HEK293 (cell line): ENCODE measurements at regions not wholly inside any gene's neighbourhood (a gene's known extent, or its start where the extent isn't known, plus 50 kb on each side); places are given as distances from the start of the nearest gene placed in this dataset.

ENCODE experiments used
- CTCF ChIA-PET: fragments of 350-600 bp; formaldehyde crosslinking; extraction: SDS; loops from one replicate; lab custom pipeline; 2021; ENCODE audit warnings: antibody characterized with exemption; lab: Yijun Ruan, JAX
- POLR2A ChIA-PET: fragments of 300-600 bp; formaldehyde crosslinking; extraction: SDS; loops from one replicate; lab custom pipeline; 2020; ENCODE audit warnings: antibody characterized with exemption, inconsistent platforms; lab: Yijun Ruan, JAX
- H3K27ac ChIP-seq: fragments of 200-500 bp; sonication (Bioruptor generic); 2 replicates; pipeline ENCODE4 v1.5.1; 2014; ENCODE audit warnings: low read depth, low read length, control low read depth, inconsistent platforms; ENCODE audit errors: extremely low read depth
- H3K36me3 ChIP-seq, 2 experiments: fragments of 200-500 bp in 1 of 2; sonication (Bioruptor generic) in 1 of 2; 1 replicate in 1 of 2; 2 replicates in 1 of 2; pipeline ENCODE4 v1.5.1; 2014 to 2017; ENCODE audit warnings: inconsistent platforms in 2 of 2, low read length in 2 of 2; ENCODE audit not compliant: control insufficient read depth in 2 of 2, insufficient read depth in 1 of 2
- H3K4me1 ChIP-seq: fragments of 200-500 bp; sonication (Bioruptor generic); 2 replicates; pipeline ENCODE4 v1.5.1; 2014; ENCODE audit warnings: mild to moderate bottlenecking, low read length, inconsistent platforms; ENCODE audit not compliant: control insufficient read depth, insufficient read depth
- H3K4me3 ChIP-seq: 2 replicates; pipeline ENCODE4 v1.5.1; 2011; ENCODE audit warnings: low read depth, mild to moderate bottlenecking, control low read depth, low read length, moderate library complexity
- H3K9me3 ChIP-seq: fragments of 200-500 bp; sonication (Bioruptor generic); 2 replicates; pipeline ENCODE4 v1.5.1; 2014; ENCODE audit warnings: low read depth, low read length, inconsistent platforms; ENCODE audit not compliant: control insufficient read depth, insufficient read depth
- OSR2 ChIP-seq: fragments of 450-650 bp; formaldehyde crosslinking; IDR thresholded peaks from 2 replicates; pipeline ENCODE4 v1.5.1; 2016; ENCODE audit warnings: missing biosample characterization, missing genetic modification characterization
- SALL2 ChIP-seq: fragments of 450-650 bp; formaldehyde crosslinking; IDR thresholded peaks from 2 replicates; pipeline ENCODE4 v1.5.0; 2017; ENCODE audit warnings: missing biosample characterization, mild to moderate bottlenecking, missing genetic modification characterization, borderline replicate concordance
- SCRT1 ChIP-seq: fragments of 450-650 bp; formaldehyde crosslinking; IDR thresholded peaks from 2 replicates; pipeline ENCODE4 v1.5.1; 2016; ENCODE audit warnings: missing biosample characterization, missing genetic modification characterization, borderline replicate concordance
- SCRT2 ChIP-seq: fragments of 450-650 bp; formaldehyde crosslinking; IDR thresholded peaks from 2 replicates; pipeline ENCODE4 v1.5.1; 2016; ENCODE audit warnings: missing biosample characterization, missing genetic modification characterization
- YY1 ChIP-seq: fragments of 450-650 bp; formaldehyde crosslinking; IDR thresholded peaks from 2 replicates; pipeline ENCODE4 v1.5.1; 2018; ENCODE audit warnings: missing biosample characterization, missing genetic modification characterization
- ZIC2 ChIP-seq: fragments of 450-650 bp; formaldehyde crosslinking; IDR thresholded peaks from 2 replicates; pipeline ENCODE4 v1.5.1; 2016; ENCODE audit warnings: missing biosample characterization, missing genetic modification characterization
- ZNF132 ChIP-seq: fragments of 450-650 bp; formaldehyde crosslinking; IDR thresholded peaks from 2 replicates; pipeline ENCODE4 v1.5.1; 2017; ENCODE audit warnings: missing biosample characterization, missing genetic modification characterization, borderline replicate concordance
- ZNF214 ChIP-seq: fragments of 450-650 bp; formaldehyde crosslinking; IDR thresholded peaks from 2 replicates; pipeline ENCODE4 v1.5.1; 2017; ENCODE audit warnings: missing biosample characterization, mild to moderate bottlenecking, missing genetic modification characterization, borderline replicate concordance
- ZNF223 ChIP-seq: fragments of 450-650 bp; formaldehyde crosslinking; IDR thresholded peaks from 2 replicates; pipeline ENCODE4 v1.5.1; 2016; ENCODE audit warnings: missing biosample characterization, missing genetic modification characterization
- ZNF335 ChIP-seq: fragments of 450-650 bp; formaldehyde crosslinking; conservative IDR thresholded peaks from 2 replicates; pipeline ENCODE4 v1.5.1; 2016; ENCODE audit warnings: missing biosample characterization, missing genetic modification characterization
- ZNF391 ChIP-seq: fragments of 450-650 bp; formaldehyde crosslinking; IDR thresholded peaks from 2 replicates; pipeline ENCODE4 v1.5.1; 2016; ENCODE audit warnings: low read depth, missing biosample characterization, missing genetic modification characterization, borderline replicate concordance
- ZNF514 ChIP-seq: fragments of 450-650 bp; formaldehyde crosslinking; IDR thresholded peaks from 2 replicates; pipeline ENCODE4 v1.5.1; 2016; ENCODE audit warnings: missing biosample characterization, missing genetic modification characterization
- ZNF544 ChIP-seq: fragments of 450-650 bp; formaldehyde crosslinking; IDR thresholded peaks from 2 replicates; pipeline ENCODE4 v1.5.0; 2017; ENCODE audit warnings: missing biosample characterization, missing genetic modification characterization
- ZNF677 ChIP-seq: fragments of 450-650 bp; IDR thresholded peaks from 2 replicates; pipeline ENCODE4 v1.5.0; 2018; ENCODE audit warnings: missing biosample characterization, mild to moderate bottlenecking, missing genetic modification characterization, moderate library complexity
- ZNF701 ChIP-seq: fragments of 450-650 bp; formaldehyde crosslinking; IDR thresholded peaks from 2 replicates; pipeline ENCODE4 v1.5.1; 2016; ENCODE audit warnings: missing biosample characterization, missing genetic modification characterization
- ZNF791 ChIP-seq: fragments of 450-650 bp; formaldehyde crosslinking; IDR thresholded peaks from 2 replicates; pipeline ENCODE4 v1.5.1; 2016; ENCODE audit warnings: missing biosample characterization, missing genetic modification characterization
- TF ChIP-seq, protein P1 (sequence below): fragments of 450-650 bp; formaldehyde crosslinking; IDR thresholded peaks from 2 replicates; pipeline ENCODE4 v1.5.1; 2016; ENCODE audit warnings: missing biosample characterization, missing genetic modification characterization
- TF ChIP-seq, protein P2 (sequence below): IDR thresholded peaks from 2 replicates; pipeline ENCODE4 v1.6.1; 2011; ENCODE audit warnings: mild to moderate bottlenecking, low read depth, low read length, borderline replicate concordance
- TF ChIP-seq, protein P3 (sequence below): fragments of 450-650 bp; formaldehyde crosslinking; IDR thresholded peaks from 2 replicates; pipeline ENCODE4 v1.5.1; 2016; ENCODE audit warnings: missing biosample characterization, missing genetic modification characterization
- TF ChIP-seq, protein P4 (sequence below): fragments of 450-650 bp; IDR thresholded peaks from 2 replicates; pipeline ENCODE4 v1.5.1; 2018; ENCODE audit warnings: missing biosample characterization, missing genetic modification characterization

DNA sequence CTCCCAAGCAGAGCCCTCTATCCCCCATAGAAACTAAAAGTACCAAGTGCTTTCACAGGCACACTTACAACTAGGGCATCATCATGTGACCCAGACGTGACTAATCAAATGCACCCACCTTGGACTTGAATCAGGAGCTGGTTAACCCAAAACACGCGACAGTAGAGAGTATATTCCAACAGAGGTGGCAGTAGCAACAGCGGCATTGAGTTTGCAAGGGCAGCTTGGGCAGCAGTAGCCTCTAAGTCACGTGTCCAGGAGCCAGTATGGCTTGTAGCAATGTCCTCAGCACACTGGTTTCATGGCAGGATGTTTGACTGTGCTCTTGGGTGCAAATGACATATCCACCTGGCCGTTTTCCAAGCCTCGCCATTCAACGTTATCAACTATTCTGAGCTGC, 73.4 kb upstream of the DNAH5 start (continued):
- no peak for TF ChIP-seq ZNF544 (tag by site-specific recombination)
- TF ChIP-seq OSR2, result no peak
- TF ChIP-seq ZNF132 (tag by site-specific recombination), result no peak
- TF ChIP-seq, protein P1, sequence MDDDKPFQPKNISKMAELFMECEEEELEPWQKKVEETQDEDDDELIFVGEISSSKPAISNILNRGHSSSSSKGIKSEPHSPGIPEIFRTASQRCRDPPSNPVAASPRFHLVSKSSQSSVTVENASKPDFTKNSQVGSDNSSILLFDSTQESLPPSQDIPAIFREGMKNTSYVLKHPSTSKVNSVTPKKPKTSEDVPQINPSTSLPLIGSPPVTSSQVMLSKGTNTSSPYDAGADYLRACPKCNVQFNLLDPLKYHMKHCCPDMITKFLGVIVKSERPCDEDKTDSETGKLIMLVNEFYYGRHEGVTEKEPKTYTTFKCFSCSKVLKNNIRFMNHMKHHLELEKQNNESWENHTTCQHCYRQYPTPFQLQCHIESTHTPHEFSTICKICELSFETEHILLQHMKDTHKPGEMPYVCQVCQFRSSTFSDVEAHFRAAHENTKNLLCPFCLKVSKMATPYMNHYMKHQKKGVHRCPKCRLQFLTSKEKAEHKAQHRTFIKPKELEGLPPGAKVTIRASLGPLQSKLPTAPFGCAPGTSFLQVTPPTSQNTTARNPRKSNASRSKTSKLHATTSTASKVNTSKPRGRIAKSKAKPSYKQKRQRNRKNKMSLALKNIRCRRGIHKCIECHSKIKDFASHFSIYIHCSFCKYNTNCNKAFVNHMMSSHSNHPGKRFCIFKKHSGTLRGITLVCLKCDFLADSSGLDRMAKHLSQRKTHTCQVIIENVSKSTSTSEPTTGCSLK (tag by site-specific recombination), result no peak

DNA sequence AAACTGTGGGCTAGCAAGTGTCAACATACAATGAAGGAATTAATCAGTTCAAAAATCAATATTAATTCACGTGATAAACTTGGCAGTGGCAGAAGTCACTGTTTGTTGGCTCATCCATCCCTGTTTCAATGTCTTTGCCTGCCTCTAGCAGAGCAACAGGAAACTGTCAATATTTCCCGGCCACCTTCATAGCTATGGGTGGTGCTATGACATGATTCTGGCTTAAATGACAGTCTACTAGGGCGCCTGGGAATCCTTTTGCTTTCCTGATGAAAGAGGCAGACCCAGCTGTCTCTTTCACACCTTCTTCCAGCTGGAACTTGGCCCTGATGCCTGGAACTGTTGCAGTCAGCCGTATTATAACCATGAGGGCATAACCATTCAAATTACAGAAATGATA, 72.1 kb upstream of the DNAH5 start:
- no peak overlapping the region for H3K27ac ChIP-seq
- no peak for TF ChIP-seq ZNF391 (tag by site-specific recombination)
- 0 out of 2 replicates have a peak, but pooled peaks have one; percentile 26 for TF ChIP-seq SCRT1 (tag by site-specific recombination)
- TF ChIP-seq, protein P2, sequence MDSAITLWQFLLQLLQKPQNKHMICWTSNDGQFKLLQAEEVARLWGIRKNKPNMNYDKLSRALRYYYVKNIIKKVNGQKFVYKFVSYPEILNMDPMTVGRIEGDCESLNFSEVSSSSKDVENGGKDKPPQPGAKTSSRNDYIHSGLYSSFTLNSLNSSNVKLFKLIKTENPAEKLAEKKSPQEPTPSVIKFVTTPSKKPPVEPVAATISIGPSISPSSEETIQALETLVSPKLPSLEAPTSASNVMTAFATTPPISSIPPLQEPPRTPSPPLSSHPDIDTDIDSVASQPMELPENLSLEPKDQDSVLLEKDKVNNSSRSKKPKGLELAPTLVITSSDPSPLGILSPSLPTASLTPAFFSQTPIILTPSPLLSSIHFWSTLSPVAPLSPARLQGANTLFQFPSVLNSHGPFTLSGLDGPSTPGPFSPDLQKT, result no peak
- TF ChIP-seq ZNF223 (tag by site-specific recombination), result no peak
- TF ChIP-seq SCRT2 (tag by site-specific recombination), result no peak
- no peak for TF ChIP-seq ZNF791 (tag by site-specific recombination)
- no peak for TF ChIP-seq ZNF214 (tag by site-specific recombination)
- TF ChIP-seq OSR2, result no peak
- H3K4me1 ChIP-seq, result peaks cover 5% of the 10 kb centered on the region; the same call in 1 of the 2 replicates
- CTCF ChIA-PET, result interaction anchor here (0.7 kb wide), 1 partner anchor 29 kb away, joined by 3 read pairs; no protein-coding TSS in a partner anchor
- no peaks in the 10 kb centered on the region for H3K9me3 ChIP-seq
- POLR2A ChIA-PET, result interaction anchor here (0.6 to 1.4 kb wide), 2 partner anchors 11 to 20 kb away, joined by 3 to 6 read pairs; no protein-coding TSS in a partner anchor
- H3K4me3 ChIP-seq, result no peak overlapping the region
- no peaks in the 10 kb centered on the region for H3K36me3 ChIP-seq

DNA sequence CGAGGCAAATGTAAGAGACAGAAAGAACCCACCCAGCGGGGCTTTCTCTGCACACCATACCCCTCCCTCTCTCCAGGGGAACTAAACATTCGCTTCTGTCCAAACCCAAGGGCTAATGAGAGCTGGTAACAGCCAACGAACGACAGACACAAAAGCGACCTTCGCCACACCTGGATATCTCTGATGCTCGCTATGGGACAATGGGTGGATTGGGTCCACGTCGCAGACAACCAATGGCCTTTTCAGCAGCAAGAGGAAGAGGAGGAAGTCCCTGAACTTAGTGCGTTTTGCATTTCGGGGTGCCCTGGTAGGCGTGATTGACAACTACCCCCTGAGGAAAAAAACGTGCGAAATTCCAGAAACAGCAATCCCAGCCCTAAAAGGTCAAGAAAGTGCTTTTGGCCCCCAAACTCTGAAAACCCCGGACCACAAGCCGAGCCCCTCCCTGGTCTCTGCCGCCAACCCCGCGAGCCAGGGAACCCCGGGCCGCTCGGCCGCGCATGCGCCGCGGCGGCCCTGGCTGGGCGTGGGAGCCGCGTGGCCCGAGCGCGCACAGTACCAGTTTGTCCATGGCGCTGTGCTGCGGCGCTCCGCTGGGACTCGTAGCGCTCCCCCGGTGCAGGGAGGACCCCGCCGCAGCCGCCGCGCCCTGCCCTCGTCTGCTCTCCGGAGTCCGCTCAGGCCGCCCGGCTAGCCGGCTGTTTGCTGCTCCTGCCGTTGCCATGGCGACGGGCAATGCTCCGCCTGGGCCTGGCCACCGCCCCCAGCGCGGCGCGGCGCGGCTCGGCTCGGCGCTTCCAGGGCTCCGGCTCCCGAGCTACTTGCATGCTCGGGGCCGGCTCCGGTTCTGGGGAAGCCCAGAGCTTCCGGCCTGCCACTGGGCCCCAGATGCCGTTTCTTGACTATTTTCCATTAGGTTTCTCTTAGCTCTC, 66.9 kb upstream of the DNAH5 start:
- CTCF ChIA-PET, result interaction anchor here (0.6 to 0.7 kb wide), 2 partner anchors 9 to 28 kb away, joined by 3 read pairs; no protein-coding TSS in a partner anchor
- Histone ChIP-seq H3K9me3 (no peaks in the 10 kb centered on the region), H3K4me1 (peaks cover 18% of the 10 kb centered on the region), H3K36me3 (no peaks in the 10 kb centered on the region), H3K4me3 (peak overlapping the region; percentile 65), H3K27ac (peak overlapping the region; percentile 74)
- POLR2A ChIA-PET, result interaction anchor here (0.7 to 1.3 kb wide), 5 partner anchors 19 to 134 kb away, joined by 3 to 4 read pairs (median 4); no protein-coding TSS in a partner anchor
- peak; percentile 65 for TF ChIP-seq YY1 (tag by site-specific recombination)
- TF ChIP-seq, protein P3, sequence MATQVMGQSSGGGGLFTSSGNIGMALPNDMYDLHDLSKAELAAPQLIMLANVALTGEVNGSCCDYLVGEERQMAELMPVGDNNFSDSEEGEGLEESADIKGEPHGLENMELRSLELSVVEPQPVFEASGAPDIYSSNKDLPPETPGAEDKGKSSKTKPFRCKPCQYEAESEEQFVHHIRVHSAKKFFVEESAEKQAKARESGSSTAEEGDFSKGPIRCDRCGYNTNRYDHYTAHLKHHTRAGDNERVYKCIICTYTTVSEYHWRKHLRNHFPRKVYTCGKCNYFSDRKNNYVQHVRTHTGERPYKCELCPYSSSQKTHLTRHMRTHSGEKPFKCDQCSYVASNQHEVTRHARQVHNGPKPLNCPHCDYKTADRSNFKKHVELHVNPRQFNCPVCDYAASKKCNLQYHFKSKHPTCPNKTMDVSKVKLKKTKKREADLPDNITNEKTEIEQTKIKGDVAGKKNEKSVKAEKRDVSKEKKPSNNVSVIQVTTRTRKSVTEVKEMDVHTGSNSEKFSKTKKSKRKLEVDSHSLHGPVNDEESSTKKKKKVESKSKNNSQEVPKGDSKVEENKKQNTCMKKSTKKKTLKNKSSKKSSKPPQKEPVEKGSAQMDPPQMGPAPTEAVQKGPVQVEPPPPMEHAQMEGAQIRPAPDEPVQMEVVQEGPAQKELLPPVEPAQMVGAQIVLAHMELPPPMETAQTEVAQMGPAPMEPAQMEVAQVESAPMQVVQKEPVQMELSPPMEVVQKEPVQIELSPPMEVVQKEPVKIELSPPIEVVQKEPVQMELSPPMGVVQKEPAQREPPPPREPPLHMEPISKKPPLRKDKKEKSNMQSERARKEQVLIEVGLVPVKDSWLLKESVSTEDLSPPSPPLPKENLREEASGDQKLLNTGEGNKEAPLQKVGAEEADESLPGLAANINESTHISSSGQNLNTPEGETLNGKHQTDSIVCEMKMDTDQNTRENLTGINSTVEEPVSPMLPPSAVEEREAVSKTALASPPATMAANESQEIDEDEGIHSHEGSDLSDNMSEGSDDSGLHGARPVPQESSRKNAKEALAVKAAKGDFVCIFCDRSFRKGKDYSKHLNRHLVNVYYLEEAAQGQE (tag by site-specific recombination), result no peak; the same call in 1 of the 2 replicates
- TF ChIP-seq ZNF514 (tag by site-specific recombination), result no peak
- TF ChIP-seq, protein P4, sequence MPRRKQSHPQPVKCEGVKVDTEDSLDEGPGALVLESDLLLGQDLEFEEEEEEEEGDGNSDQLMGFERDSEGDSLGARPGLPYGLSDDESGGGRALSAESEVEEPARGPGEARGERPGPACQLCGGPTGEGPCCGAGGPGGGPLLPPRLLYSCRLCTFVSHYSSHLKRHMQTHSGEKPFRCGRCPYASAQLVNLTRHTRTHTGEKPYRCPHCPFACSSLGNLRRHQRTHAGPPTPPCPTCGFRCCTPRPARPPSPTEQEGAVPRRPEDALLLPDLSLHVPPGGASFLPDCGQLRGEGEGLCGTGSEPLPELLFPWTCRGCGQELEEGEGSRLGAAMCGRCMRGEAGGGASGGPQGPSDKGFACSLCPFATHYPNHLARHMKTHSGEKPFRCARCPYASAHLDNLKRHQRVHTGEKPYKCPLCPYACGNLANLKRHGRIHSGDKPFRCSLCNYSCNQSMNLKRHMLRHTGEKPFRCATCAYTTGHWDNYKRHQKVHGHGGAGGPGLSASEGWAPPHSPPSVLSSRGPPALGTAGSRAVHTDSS (tag by site-specific recombination), result peak; percentile 88
- TF ChIP-seq ZIC2, result peak; percentile 21; the same call in 1 of the 2 replicates
- TF ChIP-seq ZNF335, result peak; percentile 93
- TF ChIP-seq, protein P2, result no peak
- no peak for TF ChIP-seq ZNF677 (tag by site-specific recombination)
- no peak for TF ChIP-seq ZNF701 (tag by site-specific recombination)
- TF ChIP-seq SALL2 (tag by site-specific recombination), result no peak
